Chondrocyte (in vitro differentiated cells): ENCODE measurements at regions not wholly inside any gene's neighbourhood (a gene's known extent, or its start where the extent isn't known, plus 50 kb on each side); places are given as distances from the start of the nearest gene placed in this dataset.

Experiments used
- DNase-seq: peaks from one replicate; pipeline ENCODE4 v3.0.0; 2021; ENCODE audit warnings: mixed read lengths, low spot score
- H3K27ac Mint-ChIP-seq: one replicate; pipeline ENCODE4 v1.8.0; 2021; ENCODE audit warnings: mild to moderate bottlenecking, moderate library complexity, mixed read lengths; ENCODE audit not compliant: unreplicated experiment
- H3K27me3 Mint-ChIP-seq: 2 replicates; pipeline ENCODE4 v1.8.0; 2021; ENCODE audit warnings: low read depth, mixed read lengths
- H3K36me3 Mint-ChIP-seq: 2 replicates; pipeline ENCODE4 v1.8.0; 2021; ENCODE audit warnings: low read depth, mixed read lengths
- H3K4me1 Mint-ChIP-seq: 2 replicates; pipeline ENCODE4 v1.8.0; 2021; ENCODE audit warnings: low read depth, mild to moderate bottlenecking, mixed read lengths
- H3K4me3 Mint-ChIP-seq: one replicate; pipeline ENCODE4 v1.8.0; 2021; ENCODE audit warnings: mild to moderate bottlenecking, moderate library complexity, mixed read lengths; ENCODE audit not compliant: unreplicated experiment
- H3K9me3 Mint-ChIP-seq: 2 replicates; pipeline ENCODE4 v1.8.0; 2021; ENCODE audit warnings: low read depth, mixed read lengths
- CTCF ChIP-seq: fragments of 200-600 bp; sonication (generic); IDR thresholded peaks from 2 replicates; pipeline ENCODE4 v1.5.0; 2021; ENCODE audit warnings: antibody characterized with exemption, mild to moderate bottlenecking, moderate library complexity

DNA sequence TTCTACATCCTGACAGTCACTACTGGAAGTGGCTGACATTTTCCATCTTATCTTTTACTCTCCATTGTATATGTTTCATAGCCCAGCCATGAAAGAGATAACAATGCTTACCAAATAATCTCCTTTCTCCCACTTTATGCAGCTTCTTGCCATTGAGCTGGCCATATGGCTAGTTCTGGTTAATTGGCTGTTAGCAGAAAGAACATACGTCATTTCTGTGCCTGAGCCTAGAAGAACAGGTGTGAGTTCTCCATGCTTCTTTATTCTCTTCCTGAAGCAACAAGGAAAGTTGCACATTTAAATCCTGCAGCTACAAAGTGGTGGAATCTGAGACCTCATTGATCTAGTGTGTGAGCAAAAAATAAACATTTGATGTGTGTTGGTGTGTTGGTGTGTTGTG, 82.0 kb upstream of the FSHR start:
- Mint-ChIP-seq H3K27me3 (peaks cover 15% of the 10 kb centered on the region), H3K27ac (no peak overlapping the region)
- no peak for TF ChIP-seq CTCF

DNA sequence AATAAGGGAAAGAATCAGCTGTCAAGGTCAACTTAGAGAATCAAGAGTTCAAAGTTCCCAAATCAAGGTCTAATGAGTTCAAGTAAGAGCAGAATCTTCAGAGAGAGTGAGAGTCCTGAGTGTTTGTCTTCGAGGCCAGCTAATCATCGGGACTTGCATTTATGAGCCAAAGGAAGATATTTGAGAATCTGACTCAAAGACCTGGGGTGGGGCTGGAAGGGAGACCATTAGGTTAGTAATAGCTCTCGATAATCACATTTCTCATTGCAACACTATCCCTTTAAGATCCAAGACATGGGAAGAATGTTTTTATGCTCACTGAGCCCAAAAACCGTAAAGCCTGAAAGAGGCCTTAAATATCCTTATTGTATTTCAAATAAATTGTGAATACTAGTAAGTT, 72.0 kb upstream of the FSHR start:
- no peaks in the 10 kb centered on the region for H3K36me3 Mint-ChIP-seq
- no peak for DNase-seq
- no peak overlapping the region for H3K4me3 Mint-ChIP-seq
- peaks cover 11% of the 10 kb centered on the region for H3K9me3 Mint-ChIP-seq
- no peak overlapping the region for H3K27ac Mint-ChIP-seq
- no peaks in the 10 kb centered on the region for H3K4me1 Mint-ChIP-seq
- no peak for TF ChIP-seq CTCF
- H3K27me3 Mint-ChIP-seq: peaks cover 14% of the 10 kb centered on the region

More for the DNA sequence above, 82.0 kb upstream of the FSHR start:
- no peak overlapping the region for H3K4me3 Mint-ChIP-seq
- DNase-seq: no peak
- H3K9me3 Mint-ChIP-seq: peaks cover 10% of the 10 kb centered on the region
- peaks cover 5% of the 10 kb centered on the region for H3K36me3 Mint-ChIP-seq
- H3K4me1 Mint-ChIP-seq: peaks cover 5% of the 10 kb centered on the region

DNA sequence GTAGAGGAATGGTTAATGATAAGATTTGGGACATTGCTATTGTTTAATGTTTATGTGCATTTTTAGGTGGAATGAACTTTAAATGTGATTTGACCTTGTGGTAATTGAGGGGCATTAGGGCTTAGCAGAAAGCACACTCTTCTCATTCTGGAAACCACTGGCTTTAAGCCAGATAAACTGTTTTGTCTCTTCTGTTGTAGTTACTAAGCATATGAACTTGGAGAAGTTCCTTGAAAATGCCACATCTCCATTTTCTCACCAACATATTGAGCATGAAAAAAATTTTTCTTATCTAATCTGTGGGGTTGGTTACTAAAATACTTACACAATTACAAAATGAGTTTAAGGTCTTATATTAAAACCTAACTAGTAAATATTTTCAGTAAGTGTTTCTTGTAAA, 70.8 kb upstream of the FSHR start:
- no peak for TF ChIP-seq CTCF
- no peak overlapping the region for H3K4me3 Mint-ChIP-seq
- DNase-seq: no peak
- H3K27me3 Mint-ChIP-seq: peaks cover 9% of the 10 kb centered on the region
- no peaks in the 10 kb centered on the region for H3K4me1 Mint-ChIP-seq
- H3K36me3 Mint-ChIP-seq: no peaks in the 10 kb centered on the region
- H3K9me3 Mint-ChIP-seq: peaks cover 2% of the 10 kb centered on the region
- no peak overlapping the region for H3K27ac Mint-ChIP-seq

- TF ChIP-seq CTCF: no peak
- Mint-ChIP-seq H3K27ac (no peak overlapping the region), H3K36me3 (no peaks in the 10 kb centered on the region), H3K4me1 (no peaks in the 10 kb centered on the region), H3K27me3 (peaks cover 10% of the 10 kb centered on the region), H3K9me3 (no peaks in the 10 kb centered on the region), H3K4me3 (no peak overlapping the region)
- no peak for DNase-seq
These were observed 70.2 kb upstream of the FSHR start for GRCh38 chr2:49224426-49225010.

DNA sequence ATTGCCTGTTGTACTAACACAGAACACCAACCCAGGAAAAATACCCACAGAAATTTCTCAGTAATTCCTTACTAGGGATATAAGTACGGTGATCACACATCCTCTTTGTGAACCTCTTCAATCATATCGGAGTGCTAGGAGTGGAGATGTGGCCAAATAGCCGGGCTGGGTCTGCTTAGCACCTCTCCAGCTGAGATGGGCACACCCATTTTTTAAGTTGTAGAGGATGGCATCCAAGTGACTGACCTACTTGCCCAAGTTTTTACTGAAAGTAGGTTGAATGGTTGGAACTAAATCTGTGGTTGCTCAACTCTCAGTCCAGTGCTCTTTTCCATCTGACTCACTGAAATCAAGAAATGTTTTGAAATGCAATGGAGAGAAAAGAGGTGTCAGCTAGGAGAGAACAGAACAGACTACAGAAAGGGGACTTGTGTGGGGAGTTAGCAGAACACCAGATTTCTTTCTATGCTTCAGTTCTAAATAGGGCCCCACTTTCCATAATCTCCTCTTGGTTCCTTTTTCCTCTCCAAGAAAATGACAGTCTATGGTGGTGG, 68.7 kb upstream of the FSHR start:
- no peak overlapping the region for H3K4me3 Mint-ChIP-seq
- no peak for DNase-seq
- no peaks in the 10 kb centered on the region for H3K4me1 Mint-ChIP-seq
- H3K27me3 Mint-ChIP-seq: peaks cover 15% of the 10 kb centered on the region
- H3K27ac Mint-ChIP-seq: no peak overlapping the region
- no peaks in the 10 kb centered on the region for H3K9me3 Mint-ChIP-seq
- no peak for TF ChIP-seq CTCF
- H3K36me3 Mint-ChIP-seq: no peaks in the 10 kb centered on the region
